Esophagus squamous epithelium (tissue), 4 donors: ENCODE measurements at regions not wholly inside any gene's neighbourhood (a gene's known extent, or its start where the extent isn't known, plus 50 kb on each side); places are given as distances from the start of the nearest gene placed in this dataset.

Experiments
- CTCF ChIP-seq, 6 experiments: fragments of 450-650 bp in 4 of 6; fragments of 200-600 bp in 2 of 6; sonication (generic) in 2 of 6; IDR thresholded peaks; one replicate each; pipeline ENCODE4 v1.5.1; 2016 to 2019; ENCODE audit warnings: antibody characterized with exemption in 6 of 6, mild to moderate bottlenecking in 4 of 6, moderate library complexity in 4 of 6
- POLR2A ChIP-seq, 4 donors: fragments of 450-650 bp; IDR thresholded peaks; one replicate each; pipeline ENCODE4 v1.6.1; 2017; ENCODE audit warnings: antibody characterized with exemption in 4 of 4, mild to moderate bottlenecking in 4 of 4, moderate library complexity in 3 of 4

- TF ChIP-seq CTCF (IDR thresholded peaks at IDR 0.05) (no peak), POLR2A (IDR thresholded peaks at IDR 0.05) (no peak)
Measured at GRCh38 chr1:229046251-229046853, 224.6 kb upstream of the RAB4A start.
